ENCODE measurements at regions not wholly inside any gene's neighbourhood (a gene's known extent, or its start where the extent isn't known, plus 50 kb on each side); places are given as distances from the start of the nearest gene placed in this dataset.

DNA sequence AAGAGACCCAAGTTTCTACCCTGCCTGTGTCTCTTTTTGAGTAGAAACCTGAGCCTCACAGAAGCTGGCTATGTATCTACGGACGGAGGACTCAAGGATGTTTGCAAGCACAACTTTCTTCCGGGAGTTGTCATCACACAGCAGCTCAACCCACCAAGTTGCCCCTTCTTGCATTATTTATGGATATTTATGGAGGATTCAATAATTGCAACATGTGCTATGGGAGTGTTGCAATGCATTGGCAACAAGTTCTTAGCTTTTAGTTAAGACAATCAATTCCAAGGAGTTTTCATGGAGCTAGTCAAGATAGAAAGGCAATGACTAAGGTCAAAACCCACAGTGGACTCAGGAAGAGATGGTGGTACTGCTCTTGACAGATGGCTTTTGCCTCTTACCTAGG, 336.9 kb downstream of the ENC1 start:
- DNase-seq = no peak
- intact Hi-C loops (cut with DNase I; ENCODE audit: low total_unique reads) = no loop called here
- 93 to 99% methylated on average over 3 of the region's 3 CpGs for WGBS, 2 donors
- H3K4me3 ChIP-seq = no peak overlapping the region
- no peaks in the 10 kb centered on the region for H3K9me3 ChIP-seq
- H3K4me1 ChIP-seq = no peaks in the 10 kb centered on the region
- H3K27me3 ChIP-seq = no peaks in the 10 kb centered on the region
- no peak overlapping the region for H3K27ac ChIP-seq
- TF ChIP-seq, protein P1, sequence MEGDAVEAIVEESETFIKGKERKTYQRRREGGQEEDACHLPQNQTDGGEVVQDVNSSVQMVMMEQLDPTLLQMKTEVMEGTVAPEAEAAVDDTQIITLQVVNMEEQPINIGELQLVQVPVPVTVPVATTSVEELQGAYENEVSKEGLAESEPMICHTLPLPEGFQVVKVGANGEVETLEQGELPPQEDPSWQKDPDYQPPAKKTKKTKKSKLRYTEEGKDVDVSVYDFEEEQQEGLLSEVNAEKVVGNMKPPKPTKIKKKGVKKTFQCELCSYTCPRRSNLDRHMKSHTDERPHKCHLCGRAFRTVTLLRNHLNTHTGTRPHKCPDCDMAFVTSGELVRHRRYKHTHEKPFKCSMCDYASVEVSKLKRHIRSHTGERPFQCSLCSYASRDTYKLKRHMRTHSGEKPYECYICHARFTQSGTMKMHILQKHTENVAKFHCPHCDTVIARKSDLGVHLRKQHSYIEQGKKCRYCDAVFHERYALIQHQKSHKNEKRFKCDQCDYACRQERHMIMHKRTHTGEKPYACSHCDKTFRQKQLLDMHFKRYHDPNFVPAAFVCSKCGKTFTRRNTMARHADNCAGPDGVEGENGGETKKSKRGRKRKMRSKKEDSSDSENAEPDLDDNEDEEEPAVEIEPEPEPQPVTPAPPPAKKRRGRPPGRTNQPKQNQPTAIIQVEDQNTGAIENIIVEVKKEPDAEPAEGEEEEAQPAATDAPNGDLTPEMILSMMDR (IDR thresholded peaks at IDR 0.05) = no peak
- TF ChIP-seq POLR2A (IDR thresholded peaks at IDR 0.05) = no peak
- no peaks in the 10 kb centered on the region for H3K36me3 ChIP-seq (ENCODE audit: low read depth, missing control alignments)

DNA sequence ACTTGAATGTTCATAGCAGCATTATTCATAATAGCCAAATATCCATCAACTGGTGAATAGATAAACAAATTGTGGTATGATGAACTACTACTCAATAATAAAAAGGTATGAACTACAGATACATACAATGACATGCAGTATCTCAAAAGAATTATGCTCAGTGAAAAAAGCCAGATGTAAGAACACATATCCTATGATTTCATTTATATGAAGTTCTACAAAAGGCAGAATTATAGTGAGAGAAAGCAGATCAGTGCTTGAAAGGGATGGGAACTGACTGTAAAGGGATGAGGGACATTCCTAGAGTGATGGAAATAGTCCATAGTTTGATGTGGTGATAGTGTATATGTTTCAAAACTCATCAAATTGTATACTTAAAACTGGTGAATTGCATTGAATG, 339.0 kb downstream of the ENC1 start:
- Histone ChIP-seq H3K9me3 (no peaks in the 10 kb centered on the region), H3K27ac (no peak overlapping the region), H3K4me3 (no peak overlapping the region), H3K4me1 (no peaks in the 10 kb centered on the region), H3K27me3 (no peaks in the 10 kb centered on the region), H3K36me3 (ENCODE audit: low read depth, missing control alignments) (no peaks in the 10 kb centered on the region)
- intact Hi-C loops (cut with DNase I; ENCODE audit: low total_unique reads) = no loop called here
- no peak for DNase-seq
- no peak for TF ChIP-seq POLR2A (IDR thresholded peaks at IDR 0.05)
- TF ChIP-seq, protein P1 (IDR thresholded peaks at IDR 0.05) = no peak

DNA sequence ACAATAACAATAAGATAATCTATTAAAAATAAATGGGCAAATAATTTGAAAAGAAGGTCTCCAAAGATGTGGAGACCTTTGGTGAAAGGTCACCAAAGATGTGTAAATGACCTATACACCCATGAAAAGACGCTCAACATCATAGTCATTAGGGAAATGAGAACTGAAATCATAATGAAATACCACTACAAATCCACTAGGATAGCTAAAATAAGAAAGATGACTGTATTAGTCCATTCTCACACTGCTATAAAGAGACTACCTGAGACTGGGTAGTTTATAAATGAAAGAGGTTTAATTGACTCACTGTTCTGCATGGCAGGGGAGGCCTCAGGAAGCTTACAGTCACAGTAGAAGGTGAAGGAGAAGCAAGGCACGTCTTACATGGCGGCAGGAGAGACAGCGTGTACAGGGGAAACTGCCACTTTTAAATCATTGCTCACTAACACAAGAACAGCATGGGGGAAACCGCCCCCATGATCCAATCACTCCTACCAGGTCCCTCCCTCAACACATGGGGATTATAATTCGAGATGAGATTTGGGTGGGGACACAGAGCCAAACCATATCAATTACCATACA, 339.6 kb downstream of the ENC1 start:
- no peak overlapping the region for H3K27ac ChIP-seq
- no peaks in the 10 kb centered on the region for H3K9me3 ChIP-seq
- no peaks in the 10 kb centered on the region for H3K4me1 ChIP-seq
- no peaks in the 10 kb centered on the region for H3K36me3 ChIP-seq (ENCODE audit: low read depth, missing control alignments)
- no peak for TF ChIP-seq POLR2A (IDR thresholded peaks at IDR 0.05)
- TF ChIP-seq, protein P1 (IDR thresholded peaks at IDR 0.05) = no peak
- intact Hi-C loops (cut with DNase I; ENCODE audit: low total_unique reads) = no loop called here
- no peaks in the 10 kb centered on the region for H3K27me3 ChIP-seq
- DNase-seq = no peak
- no peak overlapping the region for H3K4me3 ChIP-seq
- 93 to 96% methylated on average over 6 of the region's 6 CpGs for WGBS, 2 donors

DNA sequence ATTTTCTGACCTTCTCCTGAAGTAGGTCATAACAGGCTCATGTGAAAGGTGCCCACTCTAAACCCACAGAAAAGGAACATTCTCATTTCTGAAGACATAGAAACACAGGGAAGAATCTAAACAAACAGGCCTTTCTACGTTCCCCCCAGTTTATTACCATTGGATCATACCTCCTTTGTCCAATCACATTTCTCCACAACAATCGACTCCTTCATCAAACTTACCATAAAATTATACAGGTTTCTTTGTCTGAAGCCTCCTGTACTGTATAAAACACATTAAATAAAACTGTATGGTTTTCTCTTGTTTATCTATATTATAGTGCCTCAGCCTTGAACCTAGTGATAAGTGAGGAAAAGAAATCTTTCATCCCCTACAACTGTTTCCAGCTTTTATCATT, 340.7 kb downstream of the ENC1 start:
- Histone ChIP-seq H3K9me3 (no peaks in the 10 kb centered on the region), H3K36me3 (ENCODE audit: low read depth, missing control alignments) (no peaks in the 10 kb centered on the region), H3K4me3 (no peak overlapping the region), H3K27me3 (no peaks in the 10 kb centered on the region), H3K4me1 (no peaks in the 10 kb centered on the region), H3K27ac (no peak overlapping the region)
- no peak for DNase-seq
- no peak for TF ChIP-seq POLR2A (IDR thresholded peaks at IDR 0.05)
- TF ChIP-seq, protein P1 (IDR thresholded peaks at IDR 0.05) = no peak
- 69 to 89% methylated on average over 2 of the region's 2 CpGs for WGBS, 2 donors
- intact Hi-C loops (cut with DNase I; ENCODE audit: low total_unique reads) = no loop called here

DNA sequence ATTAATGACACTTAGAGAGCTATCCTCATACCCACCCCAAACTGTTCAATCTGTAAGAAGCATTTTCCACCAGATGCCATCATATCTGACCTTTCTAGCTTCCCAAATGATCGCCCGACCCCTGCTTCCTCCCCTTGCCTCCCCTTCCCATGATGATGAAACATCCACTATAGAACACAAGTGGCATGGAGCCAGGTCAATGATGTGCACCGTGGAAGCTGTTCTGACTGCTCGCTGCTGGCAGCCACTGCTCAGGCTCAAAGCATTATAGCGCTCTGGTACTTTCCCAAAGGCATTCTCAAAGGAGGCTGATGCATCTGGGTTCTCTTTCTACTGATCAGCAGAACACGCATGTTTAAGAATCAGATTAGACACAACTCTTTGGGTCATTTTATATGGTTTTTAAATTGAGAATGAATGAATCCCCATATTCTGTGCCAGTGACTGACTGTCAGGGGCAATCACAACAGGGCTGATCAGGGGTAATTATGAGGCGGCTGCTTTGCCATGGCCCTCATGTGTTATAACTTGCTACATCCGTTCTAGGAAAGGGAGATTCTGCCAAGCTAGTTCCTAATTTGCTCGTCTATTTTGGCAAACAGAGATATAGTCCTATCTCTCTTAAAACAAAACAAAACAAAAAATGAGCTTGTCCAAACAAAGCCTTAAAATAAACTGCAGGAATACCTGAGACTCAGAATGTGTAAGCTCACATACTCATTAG, 343.7 kb downstream of the ENC1 start:
- Histone ChIP-seq H3K9me3 (no peaks in the 10 kb centered on the region), H3K27ac (no peak overlapping the region), H3K36me3 (ENCODE audit: low read depth, missing control alignments) (no peaks in the 10 kb centered on the region), H3K27me3 (no peaks in the 10 kb centered on the region), H3K4me1 (no peaks in the 10 kb centered on the region), H3K4me3 (no peak overlapping the region)
- intact Hi-C loops (cut with DNase I; ENCODE audit: low total_unique reads) = no loop called here
- TF ChIP-seq POLR2A (IDR thresholded peaks at IDR 0.05) = no peak
- TF ChIP-seq, protein P1 (IDR thresholded peaks at IDR 0.05) = no peak
- 46 to 62% methylated on average over 9 of the region's 9 CpGs for WGBS, 2 donors
- peak; percentile 41 for DNase-seq

Data from testis (tissue), 2 donors.